Stimulated activated CD4-positive, alpha-beta T cell treated with anti-CD3 and anti-CD28 coated beads, Interleukin-12 subunit alpha, Interleukin-12 subunit beta, amount 100 ng/mL, for 4 hours (primary cell): ENCODE measurements at regions not wholly inside any gene's neighbourhood (a gene's known extent, or its start where the extent isn't known, plus 50 kb on each side); places are given as distances from the start of the nearest gene placed in this dataset.

Experiments
- DNase-seq: peaks from one replicate; pipeline ENCODE4 v3.0.0-alpha.2; 2020

GRCh38 chr16:13554005-13554404 lies 365.9 kb upstream of the ERCC4 start:
- DNase-seq = no peak

DNA sequence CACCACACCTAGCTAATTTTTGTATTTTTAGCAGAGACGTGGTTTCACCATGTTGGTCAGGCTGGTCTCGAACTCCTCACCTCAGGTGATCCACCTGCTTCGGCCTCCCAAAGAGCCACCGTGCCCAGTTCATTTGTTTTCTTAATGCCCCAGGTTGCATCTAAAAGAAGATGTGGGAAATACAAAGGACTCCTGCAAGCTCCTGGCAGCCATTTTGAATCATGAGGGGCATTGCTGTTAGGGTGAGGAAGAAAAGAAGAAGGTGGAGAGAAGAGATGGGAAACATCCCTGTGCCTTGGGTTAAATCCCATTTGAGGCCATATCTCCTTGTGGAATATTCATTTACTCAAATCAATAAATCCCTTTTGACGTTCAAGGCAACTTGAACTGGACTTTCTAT lies 365.3 kb upstream of the ERCC4 start:
- DNase-seq = no peak

GRCh38 chr16:13557418-13557817 lies 362.5 kb upstream of the ERCC4 start:
- no peak for DNase-seq

DNA sequence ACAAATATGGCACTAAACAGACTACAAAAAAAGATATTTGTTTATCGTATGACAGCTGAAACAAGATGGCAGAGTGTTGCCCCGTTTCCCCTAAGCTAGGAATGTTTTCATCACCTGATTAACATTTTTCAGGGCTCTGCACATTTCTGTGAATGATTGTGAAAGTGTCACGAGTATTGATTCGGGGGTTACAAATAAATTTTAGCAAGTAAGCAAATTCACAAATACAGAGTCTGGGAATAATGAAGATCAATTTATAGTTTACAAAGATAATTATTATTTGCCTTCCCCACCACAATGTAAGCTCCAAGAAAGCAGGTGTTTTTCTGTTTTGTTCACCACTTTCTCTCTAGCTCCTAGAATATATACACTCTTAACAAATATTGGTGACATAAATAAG lies 361.2 kb upstream of the ERCC4 start:
- no peak for DNase-seq

- no peak for DNase-seq
These were observed 360.3 kb upstream of the ERCC4 start for GRCh38 chr16:13559624-13560023.

GRCh38 chr16:13560151-13560550 lies 359.8 kb upstream of the ERCC4 start:
- DNase-seq = no peak

- no peak for DNase-seq
These were observed 358.5 kb upstream of the ERCC4 start for GRCh38 chr16:13561291-13562070.

DNA sequence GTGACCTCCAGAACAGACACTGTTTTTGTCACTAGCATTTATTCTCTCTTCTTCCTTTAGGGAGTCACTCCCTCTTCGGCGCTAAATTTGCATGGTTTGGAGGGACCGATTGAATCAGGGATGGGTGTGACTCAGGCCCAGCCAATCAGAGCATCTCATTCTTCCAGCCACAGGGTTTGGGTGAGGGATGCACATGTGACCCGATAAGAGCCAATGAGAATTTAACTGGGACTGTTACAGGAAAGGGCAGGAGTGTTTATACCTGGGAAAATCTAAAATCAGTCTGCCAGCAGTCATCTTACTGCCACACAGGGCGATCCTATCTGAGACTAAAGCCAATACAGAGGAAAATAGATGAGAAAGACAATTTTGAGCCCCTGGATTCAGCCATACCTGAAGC lies 351.2 kb upstream of the ERCC4 start:
- no peak for DNase-seq

- no peak for DNase-seq
These were observed 350.0 kb upstream of the ERCC4 start for GRCh38 chr16:13569986-13570385.

DNA sequence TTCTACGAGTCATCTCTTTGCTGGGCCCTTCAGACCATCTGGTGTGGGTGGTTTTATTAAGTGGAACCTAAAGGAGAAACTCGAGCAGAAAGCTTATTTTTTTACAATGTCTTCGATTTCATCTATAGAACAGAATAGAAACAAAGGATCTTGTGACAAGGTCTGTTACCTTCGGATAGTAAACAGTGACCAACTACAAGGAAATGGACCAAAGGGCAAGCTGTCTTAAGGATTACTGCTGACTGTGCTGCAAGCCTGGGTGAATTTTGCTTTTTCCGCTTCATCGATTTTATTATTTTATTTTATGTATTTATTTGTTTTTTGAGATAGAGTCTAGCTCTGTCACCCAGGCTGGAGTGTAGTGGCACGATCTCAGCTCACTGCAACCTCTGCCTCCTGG lies 348.9 kb upstream of the ERCC4 start:
- DNase-seq = no peak

- DNase-seq = no peak
These were observed 346.1 kb upstream of the ERCC4 start for GRCh38 chr16:13573903-13574302.

DNA sequence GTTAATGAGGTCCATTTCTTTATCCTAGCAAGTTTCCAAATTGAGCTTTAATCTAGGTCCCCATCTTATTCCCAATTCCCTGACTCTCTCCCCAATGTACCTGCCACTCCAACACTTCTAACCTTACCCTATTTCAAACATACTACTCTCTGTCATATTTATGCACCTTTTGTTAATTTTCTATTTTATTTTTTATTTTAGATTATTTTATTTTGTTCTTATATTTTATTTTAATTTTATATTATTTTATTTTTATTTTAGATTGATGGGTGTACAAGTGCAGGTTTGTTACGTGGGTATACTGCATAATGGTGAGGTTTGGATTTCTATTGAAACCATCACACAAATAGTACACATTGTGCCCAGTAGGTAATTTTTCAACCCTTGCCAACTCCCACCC lies 333.9 kb upstream of the ERCC4 start:
- no peak for DNase-seq

GRCh38 chr16:13587181-13587580 lies 332.8 kb upstream of the ERCC4 start:
- no peak for DNase-seq

DNA sequence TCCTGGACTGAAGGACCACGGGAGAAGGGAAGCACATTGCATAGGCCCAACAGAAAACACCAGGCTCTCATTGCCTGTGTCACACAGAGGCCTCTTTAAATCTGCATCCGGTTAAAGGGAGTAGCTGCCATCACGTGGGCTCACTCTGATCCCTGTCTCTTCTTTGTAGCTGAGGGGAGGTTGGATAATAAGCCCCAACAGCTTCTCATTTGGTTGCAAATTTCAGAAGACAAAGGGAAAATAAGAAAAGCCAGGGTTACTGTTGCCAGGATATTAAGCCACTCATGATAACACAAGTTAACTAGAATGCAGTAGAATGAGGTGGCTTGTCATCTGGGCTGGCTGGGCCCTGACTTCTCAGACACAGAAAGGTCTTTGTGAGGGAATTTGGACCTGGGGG lies 325.1 kb upstream of the ERCC4 start:
- no peak for DNase-seq

- no peak for DNase-seq
These were observed 313.1 kb upstream of the ERCC4 start for GRCh38 chr16:13606804-13607203.

GRCh38 chr16:13607289-13607688 lies 312.7 kb upstream of the ERCC4 start:
- DNase-seq = no peak

DNA sequence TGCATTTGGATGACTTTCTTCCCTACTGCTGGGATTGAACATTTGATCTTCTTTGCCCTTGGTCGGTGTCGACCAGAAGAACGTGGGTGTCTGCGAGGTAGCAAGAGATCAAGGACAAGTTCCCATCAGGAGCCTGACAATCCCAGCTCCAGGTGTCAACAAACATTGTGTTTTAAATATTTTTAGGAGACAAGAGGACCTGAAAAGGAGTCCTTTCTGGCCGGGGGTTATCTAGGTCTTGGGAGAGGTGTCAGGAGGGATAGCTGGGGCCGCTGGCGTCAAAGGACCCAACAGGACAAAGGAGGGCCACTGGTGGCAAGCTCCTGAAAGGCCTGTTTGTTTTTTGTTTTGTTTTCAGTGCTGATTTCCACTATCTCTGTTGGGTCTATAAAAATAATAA lies 308.4 kb upstream of the ERCC4 start:
- DNase-seq = no peak

GRCh38 chr16:13612623-13613022 lies 307.3 kb upstream of the ERCC4 start:
- DNase-seq = no peak

DNA sequence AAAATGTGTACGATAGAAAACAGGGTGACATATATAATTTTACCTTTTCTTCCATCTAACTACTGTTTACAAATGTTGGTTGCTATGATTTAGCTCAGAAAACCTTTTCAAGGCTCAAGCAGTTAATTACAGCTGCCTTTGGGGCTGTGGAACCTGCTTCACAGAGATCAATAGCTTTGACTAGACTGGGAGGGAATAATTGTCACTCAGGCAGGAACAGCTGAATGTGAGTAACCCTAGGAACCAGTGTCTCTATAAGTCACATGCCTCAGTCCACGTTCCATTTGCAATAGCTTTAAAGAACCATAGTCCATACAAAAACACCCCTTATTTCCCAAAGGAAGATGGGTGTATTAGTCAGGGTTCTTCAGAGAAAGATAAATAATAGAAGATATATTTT lies 306.8 kb upstream of the ERCC4 start:
- DNase-seq = no peak

DNA sequence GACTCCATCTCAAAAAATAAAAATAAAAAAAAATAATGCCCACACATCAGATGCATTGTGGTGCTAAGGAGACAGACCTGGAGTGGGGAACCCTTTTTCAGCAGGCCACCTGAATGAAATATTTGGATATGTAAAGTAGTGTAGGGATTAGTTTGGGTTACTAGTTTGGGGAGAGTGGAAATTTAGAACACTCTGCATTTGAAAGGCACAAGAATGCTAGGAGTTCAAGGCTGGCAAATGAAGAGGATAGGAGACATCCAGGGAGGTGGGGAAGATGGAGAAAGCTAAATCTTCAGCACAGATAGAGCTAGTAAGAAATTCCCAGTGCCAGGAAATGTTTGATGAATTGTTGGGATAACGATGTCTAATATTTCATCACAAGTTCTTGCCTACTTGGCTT lies 298.3 kb upstream of the ERCC4 start:
- DNase-seq = no peak

GRCh38 chr16:13628156-13628555 lies 291.8 kb upstream of the ERCC4 start:
- DNase-seq = no peak

GRCh38 chr16:13629704-13630103 lies 290.2 kb upstream of the ERCC4 start:
- no peak for DNase-seq

DNA sequence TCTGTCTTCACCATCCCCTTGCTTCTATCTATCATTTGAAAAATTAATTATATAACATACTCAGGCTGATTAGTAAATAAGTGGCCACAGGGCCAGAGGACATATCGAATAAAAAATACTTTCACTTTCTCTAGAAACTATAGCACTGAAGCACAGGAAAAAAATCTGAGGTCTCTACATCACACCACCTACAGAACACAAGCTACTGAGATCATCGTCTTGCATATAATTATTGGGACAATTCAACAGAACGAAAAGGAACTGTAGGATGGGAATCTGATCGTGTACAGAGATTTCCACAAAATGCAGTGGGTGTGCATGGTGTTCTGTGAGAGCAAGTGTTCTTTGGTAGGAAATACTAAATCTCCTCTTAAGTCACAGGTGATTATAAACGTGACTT lies 289.6 kb upstream of the ERCC4 start:
- no peak for DNase-seq

- DNase-seq = no peak
These were observed 288.7 kb upstream of the ERCC4 start for GRCh38 chr16:13631213-13631767.

- no peak for DNase-seq
These were observed 288.0 kb upstream of the ERCC4 start for GRCh38 chr16:13631916-13632315.
